ENCODE measurements at regions not wholly inside any gene's neighbourhood (a gene's known extent, or its start where the extent isn't known, plus 50 kb on each side); places are given as distances from the start of the nearest gene placed in this dataset.

DNA sequence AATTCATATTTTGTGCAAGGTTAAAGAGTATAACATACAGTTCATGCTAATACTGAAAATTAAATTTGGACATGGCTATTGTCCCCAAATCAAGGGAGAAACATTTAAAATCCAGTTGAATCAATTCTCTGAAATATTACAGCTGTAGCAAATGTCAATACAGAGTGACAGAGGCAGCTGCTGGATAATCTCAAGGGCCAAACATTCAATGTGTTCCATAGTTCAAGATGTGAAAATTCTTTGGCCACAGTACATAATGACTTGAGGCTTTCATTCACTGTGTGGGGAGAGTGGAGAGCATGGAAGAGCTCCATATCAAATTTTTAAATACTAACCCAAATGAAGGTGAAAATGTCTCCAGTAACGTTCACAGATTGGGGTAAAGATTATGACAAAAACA lies 1192.8 kb upstream of the CADM2 start:
- DNase-seq = no peak

DNA sequence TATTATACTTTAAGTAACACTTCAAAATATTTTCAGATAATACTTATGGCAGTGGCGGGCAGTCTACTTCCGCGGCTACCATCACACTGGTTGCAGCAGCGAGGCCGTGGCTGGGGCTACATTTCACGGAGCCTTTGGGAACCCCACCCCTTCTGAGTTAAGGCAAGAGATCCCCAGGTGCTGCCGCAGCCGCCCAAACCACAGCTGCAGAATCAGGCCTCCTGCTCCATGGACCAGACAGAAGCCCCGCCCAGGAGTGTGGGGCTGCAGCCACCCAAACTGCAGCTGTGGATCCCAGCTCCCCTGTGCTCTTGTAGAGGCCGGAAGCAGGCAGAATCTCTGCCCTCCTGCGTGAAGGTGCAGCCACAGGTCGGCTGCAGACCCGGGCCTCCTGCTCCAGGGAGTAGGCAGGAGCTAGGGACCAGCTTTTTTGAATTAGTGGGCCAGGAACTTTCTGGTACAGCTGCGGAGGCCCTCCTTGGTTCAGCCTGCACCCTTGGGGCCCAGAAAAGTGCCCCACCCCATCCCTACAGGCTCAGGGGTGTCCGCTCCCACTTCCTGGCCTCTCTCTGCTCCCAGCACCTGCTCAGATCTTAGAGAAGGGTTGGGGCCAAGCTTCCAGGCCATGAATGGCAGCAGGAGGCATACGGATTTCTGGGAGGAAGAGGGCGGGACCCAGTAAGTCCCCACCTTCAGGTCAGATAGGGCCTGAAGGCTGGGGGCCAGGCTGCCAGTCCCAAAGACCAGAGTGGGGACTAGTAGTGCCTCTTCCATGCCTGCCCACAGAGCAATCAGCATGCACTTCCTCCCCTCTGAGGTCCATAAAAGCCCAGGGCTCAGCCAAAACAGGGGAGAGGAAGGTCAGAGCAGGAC lies 1188.8 kb upstream of the CADM2 start:
- no peak for DNase-seq

DNA sequence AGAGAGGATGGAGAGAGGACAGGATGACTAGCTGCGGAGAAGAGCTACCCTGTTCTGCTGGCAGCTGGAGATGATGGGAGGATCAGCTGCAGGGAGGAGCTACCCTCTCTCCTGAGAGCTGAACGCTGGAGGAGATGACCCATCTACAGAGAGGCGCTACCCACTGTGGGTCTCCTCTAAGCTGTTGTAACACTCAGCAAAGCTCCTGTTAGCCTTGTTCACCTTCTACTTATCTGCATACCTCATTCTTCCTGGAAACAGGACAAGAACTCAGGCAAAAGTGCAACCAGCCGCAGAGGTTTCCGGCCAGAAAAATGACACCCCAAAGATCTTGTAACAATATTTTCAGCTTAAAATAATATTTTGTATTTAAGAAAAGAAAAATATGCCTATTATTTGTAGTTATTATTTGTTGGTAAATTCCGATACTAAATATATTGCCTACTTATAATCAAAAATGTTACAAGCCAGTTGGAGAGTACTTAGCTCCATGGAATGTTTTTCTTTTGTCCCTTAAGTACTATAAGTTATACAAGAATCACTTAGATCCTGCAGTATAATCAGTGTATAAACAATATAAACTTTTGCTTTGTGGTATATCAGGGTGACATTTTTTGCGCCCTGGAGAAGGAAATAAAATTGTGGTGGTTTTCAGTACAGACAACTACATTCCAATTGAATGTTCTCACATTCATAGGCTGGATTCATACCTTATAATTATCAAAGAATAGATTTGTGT lies 1188.0 kb upstream of the CADM2 start:
- no peak for DNase-seq

DNA sequence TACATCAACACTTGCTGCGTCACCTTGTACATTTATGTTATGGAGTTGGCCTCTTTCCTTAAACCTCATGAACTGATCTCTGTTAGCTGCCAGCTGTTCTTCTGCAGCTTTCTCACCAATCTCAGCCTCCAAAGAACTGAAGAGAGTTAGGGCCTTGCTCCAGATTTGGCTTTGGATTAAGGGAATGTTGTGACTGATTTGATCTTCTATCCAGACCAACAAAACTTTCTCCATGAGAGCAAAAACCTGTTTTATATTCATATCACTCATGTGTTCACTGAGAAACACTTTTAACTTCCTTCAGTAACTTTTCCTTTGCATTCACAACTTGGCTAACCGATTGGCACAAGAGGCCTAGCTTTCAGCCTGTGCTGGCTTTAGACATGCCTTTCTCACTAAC lies 1156.0 kb upstream of the CADM2 start:
- no peak for DNase-seq

DNA sequence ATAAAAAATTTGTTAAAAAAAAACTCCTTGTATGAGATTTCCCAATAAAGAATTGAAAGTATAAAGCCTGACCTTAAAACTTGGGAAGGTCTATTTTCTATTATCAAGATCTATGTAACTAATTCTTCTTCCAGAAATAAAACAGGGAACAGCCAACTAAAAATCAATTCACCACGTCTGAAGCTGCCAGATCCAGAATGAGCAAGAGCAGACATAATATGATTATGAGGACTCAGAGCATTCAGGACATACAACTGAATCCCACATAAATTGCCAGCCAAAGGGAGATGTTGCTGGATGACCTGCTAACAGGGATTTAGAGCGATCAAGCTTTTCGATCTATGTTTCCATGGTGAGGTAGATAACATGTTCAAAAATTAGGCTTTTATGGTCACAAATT lies 1151.3 kb upstream of the CADM2 start:
- no peak for DNase-seq

DNA sequence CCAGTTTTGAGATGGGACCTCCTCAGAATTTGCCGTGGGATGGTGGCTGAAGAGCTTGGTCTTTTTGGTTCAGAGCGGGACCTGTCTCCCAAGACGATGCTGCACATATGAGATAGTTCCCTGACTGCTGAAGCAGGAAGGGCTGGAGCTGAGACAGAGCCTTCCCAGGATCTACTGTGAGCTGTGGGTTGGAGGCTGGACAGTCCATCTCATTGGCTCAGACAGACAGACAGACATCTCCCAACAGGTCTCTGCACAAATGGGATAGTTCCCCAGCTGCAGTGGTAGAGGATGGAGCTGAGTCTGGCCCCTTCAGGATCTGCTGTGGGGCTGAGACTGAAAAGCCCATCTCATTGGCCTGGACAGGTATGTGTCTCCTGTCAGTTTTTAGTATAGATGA lies 1145.6 kb upstream of the CADM2 start:
- no peak for DNase-seq

DNA sequence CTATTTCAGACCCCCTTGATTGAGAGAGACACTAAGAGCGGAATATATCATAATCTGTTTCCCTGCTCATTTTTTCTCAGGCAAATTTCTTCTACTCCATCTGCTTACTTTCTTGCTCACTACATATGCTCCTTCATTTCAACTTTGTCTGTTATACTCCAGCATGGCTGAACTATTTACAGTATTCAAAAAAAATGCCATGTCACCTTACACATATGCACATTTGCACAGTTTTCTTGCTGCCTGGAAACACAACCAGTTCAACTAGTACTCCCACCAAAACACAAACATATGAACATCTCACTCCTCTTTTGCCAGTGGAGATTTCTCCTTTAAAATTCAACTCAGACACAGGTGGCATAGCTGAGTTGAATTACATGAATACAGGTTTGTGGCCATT lies 1142.1 kb upstream of the CADM2 start:
- DNase-seq = no peak

DNA sequence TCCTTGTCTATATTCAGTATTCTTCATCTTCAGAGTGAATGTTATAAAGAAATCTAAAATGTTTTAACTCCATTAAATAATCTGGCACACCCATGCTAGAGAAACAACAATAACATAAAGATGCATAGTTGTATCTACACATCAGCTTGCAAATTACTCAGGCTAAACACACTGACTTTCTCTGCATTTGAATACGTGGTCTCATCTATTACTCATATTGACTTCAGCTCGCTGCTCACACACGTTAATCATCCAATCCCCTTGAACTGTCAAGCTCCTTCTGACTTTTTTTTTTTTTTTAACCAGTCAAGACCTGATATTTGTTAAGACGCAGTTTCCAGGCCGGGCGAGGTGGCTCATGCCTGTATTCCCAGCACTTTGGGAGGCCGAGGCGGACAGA lies 1137.3 kb upstream of the CADM2 start:
- DNase-seq = no peak

DNA sequence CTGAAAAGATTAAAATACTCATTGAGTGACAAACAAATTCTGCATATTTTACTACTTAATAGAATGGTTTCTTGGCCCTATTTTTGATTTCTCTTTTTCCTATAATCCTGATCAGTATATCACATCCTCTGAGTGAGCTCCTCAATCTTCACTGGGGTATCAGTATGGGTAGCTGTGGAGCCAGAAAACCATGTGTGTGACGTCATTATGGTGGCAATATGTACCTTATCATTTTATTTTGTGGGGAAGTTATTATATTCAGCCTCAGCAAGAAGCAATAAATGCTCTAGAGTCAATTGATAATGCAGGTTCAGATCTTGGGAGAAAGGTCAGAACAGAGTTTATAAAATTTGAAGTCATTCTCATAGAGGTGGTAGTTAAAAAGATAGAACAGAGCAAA lies 1135.7 kb upstream of the CADM2 start:
- DNase-seq = no peak

DNA sequence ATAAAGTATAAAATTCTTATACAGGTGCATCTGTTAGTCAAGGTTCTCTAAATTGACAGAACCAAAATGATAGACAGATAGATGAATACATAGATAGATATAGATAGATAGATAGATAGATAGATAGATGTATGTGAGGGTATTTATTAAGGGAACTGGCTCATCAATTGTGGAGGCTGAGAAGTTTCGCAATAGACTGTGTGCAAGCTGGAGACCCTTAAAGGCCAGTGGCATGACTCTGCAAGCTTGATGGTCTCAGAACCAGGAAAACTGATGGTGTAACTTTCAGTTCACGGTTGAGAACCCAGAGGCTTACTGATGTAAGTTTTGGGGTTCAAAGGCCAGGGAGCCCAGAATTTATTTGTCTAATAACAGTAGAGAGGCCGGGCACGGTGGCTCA lies 1123.7 kb upstream of the CADM2 start:
- DNase-seq = no peak

DNA sequence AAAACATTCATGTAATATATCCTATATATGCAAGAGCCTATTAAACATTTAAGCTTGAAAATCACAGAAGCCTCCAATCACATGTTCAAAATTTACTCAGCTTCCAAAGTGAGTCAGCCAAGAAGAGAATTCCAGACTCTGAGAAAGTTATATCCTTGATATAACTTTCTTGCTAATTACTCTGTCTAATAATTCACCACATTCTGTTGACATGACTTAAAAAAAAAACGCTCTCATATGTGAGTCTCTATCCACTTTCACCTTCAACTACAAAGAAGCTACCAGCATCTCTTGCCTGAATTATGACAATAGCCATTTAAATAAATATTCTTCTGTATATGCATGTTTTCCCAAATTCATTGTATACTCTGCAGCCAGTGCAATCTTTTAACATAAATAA lies 1116.3 kb upstream of the CADM2 start:
- no peak for DNase-seq

DNA sequence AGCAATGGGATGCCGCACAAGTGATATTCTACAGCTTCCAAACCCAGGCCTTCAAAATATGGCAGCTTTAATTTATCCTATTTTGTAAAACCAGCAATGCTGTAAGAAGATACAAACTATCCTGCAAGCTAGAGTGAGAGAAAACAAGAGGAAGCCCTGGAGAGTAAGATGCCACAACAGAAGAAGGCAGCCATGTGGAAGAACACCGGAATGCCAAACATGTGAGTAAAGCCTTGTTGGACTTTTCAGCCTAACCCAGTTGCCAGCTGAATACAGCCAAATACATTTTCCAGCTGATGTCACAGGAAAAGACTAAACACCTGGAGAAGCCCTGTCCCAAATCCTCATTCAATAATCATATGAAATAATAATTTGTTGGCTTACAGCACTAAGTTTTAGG lies 1115.1 kb upstream of the CADM2 start:
- no peak for DNase-seq

DNA sequence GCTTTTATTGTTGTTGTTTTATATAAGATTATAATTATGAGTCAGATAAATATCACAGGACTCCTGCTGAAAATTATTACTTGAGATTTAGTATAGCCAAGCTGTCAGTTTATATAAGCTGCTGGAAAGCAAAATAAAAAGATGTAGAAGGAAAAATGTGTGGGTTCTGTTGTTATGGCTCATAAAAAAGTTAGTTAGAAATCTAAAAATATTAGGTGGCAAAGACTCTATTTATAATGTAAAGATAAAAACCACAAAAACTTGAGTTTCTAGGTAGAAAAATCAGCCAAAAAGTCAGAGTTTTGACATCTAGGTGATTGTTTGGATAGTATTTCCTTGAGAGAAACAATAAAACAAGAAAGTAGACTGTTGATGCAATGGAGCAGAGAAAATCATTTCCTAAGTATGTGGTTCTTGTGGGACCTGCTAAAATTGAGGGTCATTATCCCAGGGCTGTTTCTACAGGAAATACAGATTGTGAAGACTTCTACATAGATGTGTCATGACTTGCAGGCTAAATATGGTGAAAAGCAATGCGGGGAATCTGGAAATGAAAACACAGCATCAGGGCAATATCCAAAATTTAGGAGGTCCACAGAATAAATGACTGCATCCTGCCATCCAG lies 1109.6 kb upstream of the CADM2 start:
- no peak for DNase-seq

DNA sequence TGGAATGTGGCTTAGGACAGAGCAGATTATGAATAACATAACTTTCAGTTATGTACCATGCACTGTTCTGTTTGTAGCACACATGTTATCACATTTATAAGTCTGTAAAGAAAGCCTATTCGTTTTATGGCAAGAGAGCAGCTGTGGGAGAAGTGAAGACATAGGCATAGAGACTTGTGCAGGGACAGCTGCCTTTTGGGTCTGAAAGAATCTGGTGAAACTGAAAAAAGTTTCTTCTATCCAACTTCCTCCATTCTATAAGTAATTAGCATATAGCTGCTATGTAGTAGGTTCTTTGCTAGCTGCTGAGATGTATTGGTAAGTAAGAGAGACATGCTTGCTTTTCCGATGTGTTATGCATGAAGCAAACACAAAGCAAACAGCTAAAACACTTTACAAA lies 1095.4 kb upstream of the CADM2 start:
- no peak for DNase-seq

DNA sequence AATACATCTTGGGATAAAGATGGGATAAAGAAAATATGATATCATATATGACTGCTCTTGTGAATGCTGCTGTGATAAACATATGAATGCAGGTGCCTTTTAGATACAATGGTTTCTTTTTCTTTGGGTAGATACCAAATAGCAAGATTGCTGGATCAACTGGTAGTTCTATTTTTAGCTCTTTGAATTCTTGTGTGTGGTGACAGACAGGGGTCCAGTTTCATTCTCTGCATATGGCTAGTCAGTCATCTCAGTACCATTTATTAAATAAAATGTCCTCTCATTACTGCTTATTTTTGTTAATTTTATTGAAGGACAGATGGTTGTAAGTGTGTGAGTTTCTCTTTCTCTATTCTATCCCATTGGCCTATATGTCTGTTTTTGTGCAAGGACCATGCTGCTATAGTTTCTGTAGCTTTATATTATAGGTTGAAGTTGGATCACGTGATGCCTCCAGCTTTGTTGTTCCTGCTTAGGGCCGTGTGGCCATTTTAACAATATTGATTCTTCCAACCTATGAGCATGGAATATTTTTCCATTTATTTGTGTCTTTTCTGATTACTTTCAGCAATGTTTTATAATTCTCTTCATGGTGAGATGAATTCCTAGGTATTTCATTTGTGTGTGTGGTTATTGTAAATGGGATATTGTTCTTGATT lies 1089.8 kb upstream of the CADM2 start:
- no peak for DNase-seq

DNA sequence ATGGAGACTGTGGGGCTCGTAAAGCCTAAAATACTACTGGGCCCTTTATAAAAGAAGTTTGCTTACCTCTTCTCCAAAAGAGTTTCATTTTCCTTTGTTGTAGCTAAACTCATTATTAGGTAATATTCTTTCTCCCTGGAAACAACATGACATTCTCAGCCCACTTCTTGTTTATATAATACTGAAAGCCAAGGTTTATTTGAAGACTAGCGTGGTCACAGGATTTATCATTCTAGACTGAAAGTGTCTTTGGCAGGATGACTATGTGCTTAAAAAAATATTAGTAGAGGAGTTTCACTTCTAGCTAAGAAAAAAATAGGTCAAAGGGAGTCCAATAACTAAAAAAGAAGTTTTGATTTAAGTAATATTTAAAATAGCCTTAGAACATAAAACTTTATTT lies 1085.2 kb upstream of the CADM2 start:
- DNase-seq = no peak

DNA sequence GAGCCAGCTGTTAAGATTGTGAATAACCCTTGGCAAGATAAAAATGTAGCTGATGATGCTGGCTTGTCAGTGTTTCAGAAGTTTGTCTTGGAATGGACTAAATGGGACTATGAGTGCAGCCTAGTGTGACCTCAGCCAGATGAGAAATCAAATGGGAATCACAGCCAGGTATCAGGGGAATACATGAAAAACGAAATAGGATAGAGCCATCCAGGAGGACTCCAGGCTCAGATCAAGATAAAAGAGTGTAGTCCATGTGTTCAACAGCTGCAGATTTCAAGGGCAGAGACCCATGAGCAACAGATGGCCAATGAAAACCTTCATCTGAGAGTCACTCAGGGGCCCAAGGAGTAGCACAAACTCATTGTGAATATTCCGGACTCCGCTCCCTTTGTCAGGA lies 1080.9 kb upstream of the CADM2 start:
- no peak for DNase-seq

DNA sequence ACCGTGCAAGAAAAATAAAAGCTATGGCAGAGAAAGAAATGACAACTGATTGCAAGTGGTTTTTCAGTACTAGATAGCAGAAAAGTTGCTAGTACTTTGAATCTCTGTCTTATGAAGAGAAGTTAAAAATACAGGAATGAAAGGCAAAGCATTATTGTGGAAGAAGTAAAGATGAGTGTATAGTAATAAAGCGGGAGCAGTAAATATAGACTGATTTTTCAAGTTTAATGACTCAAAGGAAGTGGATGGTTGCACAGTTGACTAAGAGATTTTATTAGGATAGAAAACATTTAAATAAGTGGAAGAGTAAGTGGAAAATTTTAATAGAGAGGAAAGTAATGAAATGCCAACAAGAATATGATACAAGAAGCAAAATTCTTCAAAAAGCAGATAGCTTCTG lies 1076.1 kb upstream of the CADM2 start:
- no peak for DNase-seq

DNA sequence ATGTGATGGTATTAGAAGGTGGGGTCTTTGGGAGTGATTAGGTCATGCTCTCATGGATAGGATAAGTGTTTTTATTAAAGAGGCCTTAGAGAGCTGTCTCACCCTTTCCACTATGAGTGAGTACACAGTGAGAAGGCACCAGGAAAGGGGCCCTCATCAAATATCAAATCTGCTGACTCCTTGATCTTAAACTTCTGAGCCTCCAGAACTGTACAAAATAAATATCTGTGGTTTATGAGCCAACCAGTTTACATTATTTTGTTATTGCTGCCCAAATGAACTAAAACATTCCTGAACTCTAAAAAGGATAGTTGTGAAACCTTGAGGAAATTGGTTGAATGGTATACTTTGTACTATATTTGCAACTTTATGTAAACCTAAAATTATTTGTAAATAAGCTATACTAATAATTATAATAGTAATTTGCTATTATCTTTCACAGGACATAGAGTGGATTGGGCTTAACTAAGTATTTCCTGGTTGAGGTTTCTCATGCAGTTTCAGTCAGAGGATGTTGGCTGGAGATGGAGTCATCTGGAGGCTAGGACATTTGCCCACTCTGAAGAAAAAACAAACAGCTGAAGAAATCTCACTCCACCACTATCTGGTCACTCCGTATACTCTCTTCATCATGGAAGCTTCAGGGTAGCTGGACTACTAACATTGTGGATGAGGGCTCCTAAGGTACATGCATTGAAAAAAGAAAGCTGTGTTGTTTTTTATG lies 1068.6 kb upstream of the CADM2 start:
- no peak for DNase-seq

DNA sequence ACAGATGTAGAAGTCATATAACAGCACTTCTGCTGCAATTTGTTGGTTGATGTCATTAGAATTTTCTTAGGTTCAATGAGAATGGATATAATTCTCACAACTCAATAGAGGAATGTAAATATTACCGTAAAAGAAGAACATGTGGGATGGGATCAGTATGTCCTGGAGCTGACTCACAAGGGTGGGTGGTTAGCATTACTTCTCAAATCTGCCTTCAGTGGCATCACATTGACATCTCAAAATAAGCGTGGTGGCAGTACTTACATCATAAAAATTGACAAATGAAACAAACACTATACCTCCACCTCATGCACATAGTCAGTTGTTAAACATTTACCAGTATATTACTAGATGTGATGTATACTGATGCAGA lies 1068.0 kb upstream of the CADM2 start:
- no peak for DNase-seq

DNA sequence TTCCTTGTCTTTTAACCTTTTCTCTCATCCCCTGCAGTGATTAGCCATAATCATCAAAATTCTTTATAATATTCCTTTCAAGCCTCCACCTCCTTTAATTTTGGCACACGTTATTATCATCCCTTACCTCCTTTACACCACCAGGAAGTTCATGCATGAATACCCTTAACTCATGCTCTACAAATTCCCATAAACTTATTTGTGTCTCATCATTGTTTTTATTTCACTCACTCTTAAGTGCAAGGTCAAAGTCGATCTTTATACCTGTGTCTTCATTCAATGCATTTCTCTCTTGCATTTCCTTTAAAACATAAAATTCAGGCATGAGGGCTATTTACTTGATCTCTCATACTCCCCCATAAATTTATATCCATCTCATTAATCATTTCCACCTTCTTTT lies 1064.6 kb upstream of the CADM2 start:
- DNase-seq = no peak

DNA sequence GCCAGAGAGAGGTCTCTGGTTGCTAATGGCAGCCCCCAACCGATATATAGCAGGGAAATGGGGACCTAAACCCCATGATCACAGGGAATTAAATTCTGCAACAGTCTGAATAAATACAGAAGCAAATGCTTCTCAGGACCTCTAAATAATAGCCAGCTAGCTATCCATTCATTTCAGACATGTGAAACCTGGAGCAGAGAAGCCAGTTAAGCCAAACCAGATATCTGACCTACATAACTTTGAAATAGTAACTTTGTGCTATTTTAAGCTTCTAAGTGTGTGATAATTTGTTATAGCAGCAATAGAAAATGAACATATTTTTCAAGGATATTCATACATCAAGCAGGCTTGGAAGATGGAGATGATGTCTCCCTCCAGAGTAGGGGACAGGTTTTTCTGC lies 1062.9 kb upstream of the CADM2 start:
- no peak for DNase-seq

All from NCI-H2081 treated with DMSO at 0.1 percent for 48 hours (cell line).